ENCODE measurements at regions not wholly inside any gene's neighbourhood (a gene's known extent, or its start where the extent isn't known, plus 50 kb on each side); places are given as distances from the start of the nearest gene placed in this dataset.

DNA sequence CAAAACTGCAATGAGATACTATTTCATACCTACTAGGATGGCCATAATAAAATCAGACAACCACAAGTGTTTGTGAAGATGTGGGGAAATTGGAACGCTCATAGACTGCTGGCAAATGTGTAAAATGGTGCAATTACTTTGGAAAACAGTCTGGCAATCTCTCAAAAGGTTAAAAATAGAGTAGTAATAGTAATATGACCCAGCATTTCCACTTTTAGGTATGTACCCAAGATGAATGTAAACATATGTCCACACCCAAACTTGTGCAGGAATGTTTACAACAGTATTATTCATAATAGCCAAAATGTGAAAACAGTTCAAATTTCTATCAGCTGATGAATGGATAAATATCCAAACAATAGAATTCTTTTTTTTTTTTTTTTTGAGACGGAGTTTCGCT lies 731.6 kb upstream of the ANKRD30A start:
- H3K4me1 ChIP-seq: no peaks in the 10 kb centered on the region
- DNase-seq: no peak
- intact Hi-C loops (cut with DNase I): loop anchor here in 1 of 10 donors (10.0 kb wide), 1 partner anchor 1191 kb away; no protein-coding TSS in a partner anchor
- WGBS, 4 donors: 91 to 98% (median 93%) methylated on average over 3 of the region's 3 CpGs
- H3K36me3 ChIP-seq: no peaks in the 10 kb centered on the region
- H3K27me3 ChIP-seq: no peaks in the 10 kb centered on the region
- no peak overlapping the region for H3K4me3 ChIP-seq
- no peak overlapping the region for H3K27ac ChIP-seq
- ATAC-seq: no peak
- no peak for TF ChIP-seq POLR2A (IDR thresholded peaks at IDR 0.05)
- TF ChIP-seq, protein P1, sequence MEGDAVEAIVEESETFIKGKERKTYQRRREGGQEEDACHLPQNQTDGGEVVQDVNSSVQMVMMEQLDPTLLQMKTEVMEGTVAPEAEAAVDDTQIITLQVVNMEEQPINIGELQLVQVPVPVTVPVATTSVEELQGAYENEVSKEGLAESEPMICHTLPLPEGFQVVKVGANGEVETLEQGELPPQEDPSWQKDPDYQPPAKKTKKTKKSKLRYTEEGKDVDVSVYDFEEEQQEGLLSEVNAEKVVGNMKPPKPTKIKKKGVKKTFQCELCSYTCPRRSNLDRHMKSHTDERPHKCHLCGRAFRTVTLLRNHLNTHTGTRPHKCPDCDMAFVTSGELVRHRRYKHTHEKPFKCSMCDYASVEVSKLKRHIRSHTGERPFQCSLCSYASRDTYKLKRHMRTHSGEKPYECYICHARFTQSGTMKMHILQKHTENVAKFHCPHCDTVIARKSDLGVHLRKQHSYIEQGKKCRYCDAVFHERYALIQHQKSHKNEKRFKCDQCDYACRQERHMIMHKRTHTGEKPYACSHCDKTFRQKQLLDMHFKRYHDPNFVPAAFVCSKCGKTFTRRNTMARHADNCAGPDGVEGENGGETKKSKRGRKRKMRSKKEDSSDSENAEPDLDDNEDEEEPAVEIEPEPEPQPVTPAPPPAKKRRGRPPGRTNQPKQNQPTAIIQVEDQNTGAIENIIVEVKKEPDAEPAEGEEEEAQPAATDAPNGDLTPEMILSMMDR (IDR thresholded peaks at IDR 0.05): no peak
- H3K9me3 ChIP-seq: no peaks in the 10 kb centered on the region

- no peaks in the 10 kb centered on the region for H3K4me1 ChIP-seq
- no peak overlapping the region for H3K4me3 ChIP-seq
- DNase-seq (no peak), ATAC-seq (no peak)
- 81 to 90% (median 86%) methylated on average over 4 of the region's 4 CpGs for WGBS, 4 donors
- no peaks in the 10 kb centered on the region for H3K27me3 ChIP-seq
- no peak for TF ChIP-seq POLR2A (IDR thresholded peaks at IDR 0.05)
- TF ChIP-seq, protein P1 (IDR thresholded peaks at IDR 0.05): no peak
- H3K9me3 ChIP-seq: no peaks in the 10 kb centered on the region
- intact Hi-C loops (cut with DNase I): loop anchor here in 1 of 10 donors (10.0 kb wide), 1 partner anchor 1193 kb away; no protein-coding TSS in a partner anchor
- no peaks in the 10 kb centered on the region for H3K36me3 ChIP-seq
- no peak overlapping the region for H3K27ac ChIP-seq
Observed at GRCh38 chr10:36391405-36391804, 734.0 kb upstream of the ANKRD30A start.

GRCh38 chr10:36390221-36390620 lies 735.2 kb upstream of the ANKRD30A start:
- no peak for ATAC-seq
- H3K9me3 ChIP-seq: no peaks in the 10 kb centered on the region
- 43 to 72% (median 55%) methylated on average over 1 of the region's 1 CpG for WGBS, 4 donors
- no peak for DNase-seq
- H3K4me1 ChIP-seq: no peaks in the 10 kb centered on the region
- no peaks in the 10 kb centered on the region for H3K36me3 ChIP-seq
- no peak overlapping the region for H3K4me3 ChIP-seq
- no peaks in the 10 kb centered on the region for H3K27me3 ChIP-seq
- intact Hi-C loops (cut with DNase I): loop anchor here in 1 of 10 donors (10.0 kb wide), 1 partner anchor 1195 kb away; no protein-coding TSS in a partner anchor
- TF ChIP-seq POLR2A (IDR thresholded peaks at IDR 0.05): no peak
- TF ChIP-seq, protein P1 (IDR thresholded peaks at IDR 0.05): no peak
- H3K27ac ChIP-seq: no peak overlapping the region

DNA sequence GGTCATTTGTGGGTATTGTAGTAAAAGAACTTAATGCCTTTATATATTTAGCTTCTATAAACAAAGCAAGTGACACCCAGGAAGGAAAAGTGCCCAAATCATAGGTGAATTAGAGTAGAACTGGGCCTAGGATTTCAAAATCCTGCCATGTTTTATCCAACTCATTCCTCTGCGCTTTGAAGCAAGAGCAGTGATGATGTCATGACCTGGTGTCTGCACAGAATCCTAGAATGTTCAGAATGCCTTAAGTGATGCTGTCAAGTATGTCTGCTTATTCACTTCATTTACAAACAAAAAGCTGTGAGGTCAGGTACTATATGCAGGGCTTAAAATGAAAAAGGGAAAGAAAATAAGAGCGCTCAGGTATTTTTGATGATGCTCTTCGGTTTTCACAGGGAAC lies 737.2 kb upstream of the ANKRD30A start:
- 96 to 97% (median 96%) methylated on average over 3 of the region's 3 CpGs for WGBS, 4 donors

More for the DNA sequence above, 737.2 kb upstream of the ANKRD30A start:
- ATAC-seq: no peak
- Histone ChIP-seq H3K27me3 (no peaks in the 10 kb centered on the region), H3K4me1 (no peaks in the 10 kb centered on the region), H3K9me3 (no peaks in the 10 kb centered on the region), H3K36me3 (no peaks in the 10 kb centered on the region), H3K27ac (no peak overlapping the region), H3K4me3 (no peak overlapping the region)
- no peak for DNase-seq
- intact Hi-C loops (cut with DNase I): no loop called here
- TF ChIP-seq, protein P1 (IDR thresholded peaks at IDR 0.05): no peak
- no peak for TF ChIP-seq POLR2A (IDR thresholded peaks at IDR 0.05)
